ENCODE measurements at regions not wholly inside any gene's neighbourhood (a gene's known extent, or its start where the extent isn't known, plus 50 kb on each side); places are given as distances from the start of the nearest gene placed in this dataset.

GRCh38 chr1:4120557-4121292, 220.7 kb upstream of the C1orf174 start:
- H3K27ac ChIP-seq (ENCODE audit: low read depth, low read length): no peak overlapping the region
- no peak overlapping the region for H3K9ac ChIP-seq (ENCODE audit: low read depth in 1 of 3, low read length in 3 of 3)
- no peak overlapping the region for H3K4me3 ChIP-seq (ENCODE audit: low read length in 3 of 3)
- H3K9me3 ChIP-seq (ENCODE audit: control insufficient read depth in 3 of 3, low read length in 3 of 3): no peaks in the 10 kb centered on the region
- no peaks in the 10 kb centered on the region for H3K4me1 ChIP-seq (ENCODE audit: control insufficient read depth in 3 of 3, insufficient read depth in 3 of 3, low read length in 3 of 3)
- no peaks in the 10 kb centered on the region for H3K36me3 ChIP-seq (ENCODE audit: control insufficient read depth in 3 of 3, insufficient read depth in 3 of 3, low read length in 3 of 3)
- H3K27me3 ChIP-seq (ENCODE audit: control insufficient read depth in 3 of 3, insufficient read depth in 3 of 3, low read length in 3 of 3): peaks cover 9 to 23% (median 15%) of the 10 kb centered on the region in 3 donors

DNA sequence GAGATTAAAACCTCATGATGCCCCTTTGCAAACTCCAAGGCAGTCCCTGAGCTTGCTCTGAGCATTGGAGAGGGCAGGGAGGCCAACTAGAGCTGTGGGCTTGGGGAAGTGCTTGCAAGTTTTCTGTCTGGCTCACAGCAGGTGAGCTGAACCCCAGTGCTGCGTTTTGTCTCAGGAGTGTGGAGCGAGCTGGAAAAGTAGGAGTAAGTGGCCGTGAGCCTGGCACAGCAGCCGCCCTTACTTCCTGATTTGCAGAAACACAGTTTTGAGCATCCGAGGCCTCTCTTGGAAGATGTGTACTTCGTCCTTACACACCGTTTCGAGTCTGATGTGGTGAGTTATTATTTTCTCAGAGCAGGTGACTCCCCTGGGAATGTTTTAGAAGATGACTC, 221.2 kb upstream of the C1orf174 start:
- Histone ChIP-seq H3K4me3 (ENCODE audit: low read length in 3 of 3) (no peak overlapping the region), H3K36me3 (ENCODE audit: control insufficient read depth in 3 of 3, insufficient read depth in 3 of 3, low read length in 3 of 3) (no peaks in the 10 kb centered on the region), H3K27me3 (ENCODE audit: control insufficient read depth in 3 of 3, insufficient read depth in 3 of 3, low read length in 3 of 3) (peaks cover 9 to 23% (median 13%) of the 10 kb centered on the region in 3 donors), H3K9me3 (ENCODE audit: control insufficient read depth in 3 of 3, low read length in 3 of 3) (no peaks in the 10 kb centered on the region), H3K4me1 (ENCODE audit: control insufficient read depth in 3 of 3, insufficient read depth in 3 of 3, low read length in 3 of 3) (no peaks in the 10 kb centered on the region), H3K9ac (ENCODE audit: low read depth in 1 of 3, low read length in 3 of 3) (no peak overlapping the region), H3K27ac (ENCODE audit: low read depth, low read length) (no peak overlapping the region)

DNA sequence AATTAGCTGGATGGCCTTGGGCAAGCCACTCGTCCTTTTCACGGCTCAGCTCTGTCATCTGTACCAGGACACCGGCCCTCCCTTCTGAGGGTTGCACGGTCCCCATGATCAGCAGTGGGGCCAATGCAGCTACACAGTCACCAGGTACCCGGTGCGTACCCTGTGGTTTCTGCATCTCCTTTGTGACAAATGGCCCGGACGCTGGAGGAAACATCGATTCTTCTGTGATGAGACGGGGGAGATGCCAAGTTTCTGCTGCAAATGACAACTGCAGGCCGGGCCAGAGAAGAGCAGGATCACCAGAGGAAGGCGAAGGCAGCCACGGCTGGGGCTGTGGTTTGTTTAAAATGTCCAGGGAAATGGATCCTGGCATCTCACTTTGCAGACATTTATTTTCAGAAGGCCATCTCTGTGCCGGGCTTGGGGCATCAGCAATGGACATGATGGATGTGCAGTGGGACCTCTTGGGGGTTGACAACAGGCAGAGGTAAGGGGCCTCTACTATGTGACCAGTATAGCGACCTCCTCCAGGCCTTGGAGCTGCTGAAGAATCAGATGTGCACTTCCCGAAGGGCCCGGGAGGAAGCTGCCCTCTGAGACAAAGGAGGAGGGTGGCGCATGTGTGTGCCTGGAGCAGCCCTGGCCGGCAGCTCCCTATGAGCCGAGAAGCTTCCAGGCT, 221.9 kb upstream of the C1orf174 start:
- Histone ChIP-seq H3K27me3 (ENCODE audit: control insufficient read depth in 3 of 3, insufficient read depth in 3 of 3, low read length in 3 of 3) (peaks cover 9 to 23% (median 11%) of the 10 kb centered on the region in 3 donors), H3K4me1 (ENCODE audit: control insufficient read depth in 3 of 3, insufficient read depth in 3 of 3, low read length in 3 of 3) (no peaks in the 10 kb centered on the region), H3K27ac (ENCODE audit: low read depth, low read length) (no peak overlapping the region), H3K36me3 (ENCODE audit: control insufficient read depth in 3 of 3, insufficient read depth in 3 of 3, low read length in 3 of 3) (no peaks in the 10 kb centered on the region), H3K4me3 (ENCODE audit: low read length in 3 of 3) (no peak overlapping the region), H3K9ac (ENCODE audit: low read depth in 1 of 3, low read length in 3 of 3) (no peak overlapping the region), H3K9me3 (ENCODE audit: control insufficient read depth in 3 of 3, low read length in 3 of 3) (no peaks in the 10 kb centered on the region)

DNA sequence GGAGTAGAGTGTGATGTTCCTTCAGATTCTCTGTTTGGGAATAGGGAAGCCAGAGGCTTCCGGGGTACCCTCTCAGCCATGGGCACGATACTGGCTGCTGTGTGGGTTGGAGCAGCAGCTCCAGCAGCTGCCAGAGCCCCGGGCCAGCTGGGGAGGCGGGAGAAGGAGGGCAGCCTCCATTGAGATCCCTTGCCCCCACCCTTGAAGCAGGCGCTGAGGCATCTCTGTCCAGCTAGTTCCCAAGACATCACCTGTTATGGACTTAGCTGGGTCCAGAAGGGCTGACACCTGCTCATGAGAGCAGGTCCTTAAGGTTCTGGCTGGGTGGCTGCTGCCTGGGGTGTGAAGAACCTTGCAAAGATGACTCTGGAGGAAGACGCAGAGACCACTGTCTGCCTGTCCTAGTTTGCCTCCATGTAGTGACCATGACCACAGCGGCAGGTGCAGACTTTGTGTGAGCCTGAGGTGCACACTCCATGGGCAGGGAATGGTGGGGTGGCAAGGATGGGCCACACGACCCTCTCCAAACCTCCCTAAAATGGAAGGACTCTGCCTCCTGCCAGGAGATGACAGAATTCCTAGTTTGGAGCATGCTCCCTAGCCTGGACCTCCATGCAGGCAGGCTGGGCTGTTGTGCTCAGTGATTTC, 222.6 kb upstream of the C1orf174 start:
- H3K9me3 ChIP-seq (ENCODE audit: control insufficient read depth in 3 of 3, low read length in 3 of 3): no peaks in the 10 kb centered on the region

DNA sequence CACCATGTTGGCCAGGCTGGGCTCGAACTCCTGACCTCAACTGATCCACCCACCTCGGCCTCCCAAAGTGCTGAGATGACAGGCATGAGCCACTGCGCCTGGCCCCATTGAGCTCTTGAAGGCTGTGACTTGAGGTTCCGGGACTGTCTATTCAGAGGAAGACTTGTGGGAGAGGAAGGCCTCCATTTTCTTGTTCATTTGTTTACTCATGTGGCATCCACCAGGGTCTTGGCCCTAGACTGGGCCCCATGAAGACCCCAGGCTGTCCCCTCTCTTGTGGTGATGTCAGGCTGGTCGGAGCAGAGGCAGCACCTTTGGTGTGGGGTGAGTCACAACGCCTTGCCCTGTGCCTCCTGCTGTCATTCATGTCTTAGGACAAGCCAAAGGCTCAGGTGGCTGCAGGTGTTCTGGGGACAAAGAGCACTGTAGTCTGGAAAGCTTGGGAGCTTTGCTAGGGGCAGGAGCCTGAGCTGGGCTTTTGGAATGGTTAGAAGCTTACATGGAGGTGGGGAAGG, 224.6 kb upstream of the C1orf174 start:
- Histone ChIP-seq H3K4me1 (ENCODE audit: control insufficient read depth in 3 of 3, insufficient read depth in 3 of 3, low read length in 3 of 3) (no peaks in the 10 kb centered on the region), H3K36me3 (ENCODE audit: control insufficient read depth in 3 of 3, insufficient read depth in 3 of 3, low read length in 3 of 3) (no peaks in the 10 kb centered on the region), H3K27ac (ENCODE audit: low read depth, low read length) (no peak overlapping the region), H3K9ac (ENCODE audit: low read depth in 1 of 3, low read length in 3 of 3) (no peak overlapping the region), H3K9me3 (ENCODE audit: control insufficient read depth in 3 of 3, low read length in 3 of 3) (no peaks in the 10 kb centered on the region), H3K27me3 (ENCODE audit: control insufficient read depth in 3 of 3, insufficient read depth in 3 of 3, low read length in 3 of 3) (peaks cover 4 to 18% (median 9%) of the 10 kb centered on the region in 3 donors), H3K4me3 (ENCODE audit: low read length in 3 of 3) (no peak overlapping the region)

More for the DNA sequence above, 222.6 kb upstream of the C1orf174 start:
- Histone ChIP-seq H3K36me3 (ENCODE audit: control insufficient read depth in 3 of 3, insufficient read depth in 3 of 3, low read length in 3 of 3) (no peaks in the 10 kb centered on the region), H3K27me3 (ENCODE audit: control insufficient read depth in 3 of 3, insufficient read depth in 3 of 3, low read length in 3 of 3) (peaks cover 9 to 22% (median 11%) of the 10 kb centered on the region in 3 donors), H3K4me3 (ENCODE audit: low read length in 3 of 3) (no peak overlapping the region), H3K4me1 (ENCODE audit: control insufficient read depth in 3 of 3, insufficient read depth in 3 of 3, low read length in 3 of 3) (no peaks in the 10 kb centered on the region), H3K27ac (ENCODE audit: low read depth, low read length) (no peak overlapping the region), H3K9ac (ENCODE audit: low read depth in 1 of 3, low read length in 3 of 3) (no peak overlapping the region)

DNA sequence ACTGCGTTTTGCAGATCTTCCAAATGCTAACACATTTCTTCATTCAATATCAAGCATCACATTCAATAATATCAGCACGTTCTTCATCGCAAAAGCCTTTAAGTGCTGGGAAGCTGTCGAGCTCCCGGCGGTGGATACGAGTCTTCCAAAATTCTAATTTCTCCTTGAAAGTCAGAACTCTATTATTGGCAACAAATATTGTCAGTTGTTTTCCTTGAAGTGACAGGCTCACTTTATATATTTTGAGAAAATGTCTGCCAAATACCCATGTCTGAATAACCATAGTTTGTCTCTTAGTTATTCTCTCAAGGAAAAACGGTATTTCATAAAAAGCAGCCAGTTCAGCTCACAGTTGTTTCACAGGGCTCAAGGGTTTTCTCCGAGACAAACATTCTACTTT, 226.2 kb upstream of the C1orf174 start:
- peaks cover 0 to 20% (median 6%) of the 10 kb centered on the region in 3 donors for H3K27me3 ChIP-seq (ENCODE audit: control insufficient read depth in 3 of 3, insufficient read depth in 3 of 3, low read length in 3 of 3)
- H3K36me3 ChIP-seq (ENCODE audit: control insufficient read depth in 3 of 3, insufficient read depth in 3 of 3, low read length in 3 of 3): no peaks in the 10 kb centered on the region
- H3K9me3 ChIP-seq (ENCODE audit: control insufficient read depth in 3 of 3, low read length in 3 of 3): no peaks in the 10 kb centered on the region
- no peaks in the 10 kb centered on the region for H3K4me1 ChIP-seq (ENCODE audit: control insufficient read depth in 3 of 3, insufficient read depth in 3 of 3, low read length in 3 of 3)
- H3K9ac ChIP-seq (ENCODE audit: low read depth in 1 of 3, low read length in 3 of 3): no peak overlapping the region
- H3K27ac ChIP-seq (ENCODE audit: low read depth, low read length): no peak overlapping the region
- no peak overlapping the region for H3K4me3 ChIP-seq (ENCODE audit: low read length in 3 of 3)

DNA sequence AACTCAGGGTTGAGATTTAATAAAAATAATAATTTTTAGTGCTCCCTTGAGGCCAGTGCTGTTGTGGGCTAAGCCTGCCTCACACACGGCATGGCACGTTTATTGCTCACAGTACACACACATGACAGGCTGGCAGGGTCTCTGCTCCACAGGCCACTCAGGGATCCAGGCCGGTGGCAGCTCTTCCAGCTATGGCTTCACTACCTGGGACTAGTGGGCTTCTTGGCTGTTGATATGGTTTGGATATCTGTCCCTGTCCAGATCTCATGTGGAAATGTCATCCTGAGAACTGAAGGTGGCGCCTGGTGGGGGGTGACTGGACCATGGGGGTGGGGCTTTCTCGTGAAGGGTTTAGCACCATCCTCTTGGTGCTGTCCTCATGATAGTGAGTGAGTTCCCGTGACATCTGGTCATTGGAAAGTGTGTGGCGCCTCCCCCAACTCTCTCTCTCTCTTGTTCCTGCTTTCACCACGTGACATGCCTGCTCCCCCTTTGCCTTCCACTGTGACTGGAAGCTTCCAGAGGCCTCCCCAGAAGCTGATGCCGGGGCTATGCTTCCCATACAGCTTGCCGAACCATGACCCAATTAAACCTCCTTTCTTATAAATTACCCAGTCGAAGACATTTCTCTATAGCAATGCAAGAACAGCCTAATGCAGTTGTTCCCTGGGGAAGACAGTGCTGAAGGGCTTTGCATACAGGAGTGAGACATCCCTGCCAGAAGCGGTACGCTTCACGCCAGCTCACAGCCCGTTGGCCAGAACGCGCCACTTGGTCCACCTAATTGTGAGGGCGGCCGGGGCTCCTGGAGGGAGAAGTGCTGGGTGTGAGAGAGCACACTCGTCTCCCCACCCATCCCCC, 226.9 kb upstream of the C1orf174 start:
- Histone ChIP-seq H3K4me3 (ENCODE audit: low read length in 3 of 3) (no peak overlapping the region), H3K9ac (ENCODE audit: low read depth in 1 of 3, low read length in 3 of 3) (no peak overlapping the region), H3K36me3 (ENCODE audit: control insufficient read depth in 3 of 3, insufficient read depth in 3 of 3, low read length in 3 of 3) (no peaks in the 10 kb centered on the region), H3K4me1 (ENCODE audit: control insufficient read depth in 3 of 3, insufficient read depth in 3 of 3, low read length in 3 of 3) (no peaks in the 10 kb centered on the region), H3K9me3 (ENCODE audit: control insufficient read depth in 3 of 3, low read length in 3 of 3) (no peaks in the 10 kb centered on the region), H3K27ac (ENCODE audit: low read depth, low read length) (no peak overlapping the region), H3K27me3 (ENCODE audit: control insufficient read depth in 3 of 3, insufficient read depth in 3 of 3, low read length in 3 of 3) (peaks cover 0 to 23% (median 6%) of the 10 kb centered on the region in 3 donors)

DNA sequence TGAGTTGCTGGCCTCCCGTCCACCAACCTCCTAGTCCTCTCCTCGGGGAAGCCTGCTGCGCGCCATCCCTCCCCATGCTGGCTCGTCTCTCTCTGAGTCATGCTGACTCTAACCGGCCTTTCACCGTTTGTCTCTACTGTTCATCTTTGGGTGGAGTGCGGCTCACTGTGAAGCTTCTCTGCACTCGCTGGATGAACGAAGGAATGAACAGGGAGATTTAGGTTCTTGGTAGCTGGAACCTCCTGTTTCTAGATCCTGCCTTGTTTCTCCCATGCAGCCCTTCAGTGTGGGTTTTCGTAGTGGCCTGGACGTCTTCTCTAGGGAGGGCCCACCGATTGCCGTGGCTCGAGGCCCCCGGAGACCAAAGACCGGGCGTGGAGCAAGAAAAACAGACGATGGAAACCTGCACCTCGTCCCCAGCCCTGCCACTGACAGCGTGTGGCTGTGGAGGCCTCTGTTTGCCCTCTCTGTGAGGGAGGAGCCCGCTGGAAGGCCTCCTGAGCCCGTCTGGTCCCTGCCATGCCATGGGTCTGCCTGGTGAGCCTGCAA, 227.6 kb upstream of the C1orf174 start:
- no peak overlapping the region for H3K4me3 ChIP-seq (ENCODE audit: low read length in 3 of 3)
- H3K27me3 ChIP-seq (ENCODE audit: control insufficient read depth in 3 of 3, insufficient read depth in 3 of 3, low read length in 3 of 3): peaks cover 0 to 20% (median 4%) of the 10 kb centered on the region in 3 donors
- no peaks in the 10 kb centered on the region for H3K9me3 ChIP-seq (ENCODE audit: control insufficient read depth in 3 of 3, low read length in 3 of 3)
- H3K36me3 ChIP-seq (ENCODE audit: control insufficient read depth in 3 of 3, insufficient read depth in 3 of 3, low read length in 3 of 3): no peaks in the 10 kb centered on the region
- no peaks in the 10 kb centered on the region for H3K4me1 ChIP-seq (ENCODE audit: control insufficient read depth in 3 of 3, insufficient read depth in 3 of 3, low read length in 3 of 3)
- H3K9ac ChIP-seq (ENCODE audit: low read depth in 1 of 3, low read length in 3 of 3): no peak overlapping the region
- H3K27ac ChIP-seq (ENCODE audit: low read depth, low read length): no peak overlapping the region

- peaks cover 0 to 24% (median 0%) of the 10 kb centered on the region in 3 donors for H3K27me3 ChIP-seq (ENCODE audit: control insufficient read depth in 3 of 3, insufficient read depth in 3 of 3, low read length in 3 of 3)
- no peak overlapping the region for H3K27ac ChIP-seq (ENCODE audit: low read depth, low read length)
Observed at GRCh38 chr1:4128616-4129015, 228.5 kb upstream of the C1orf174 start.

More at GRCh38 chr1:4128616-4129015, 228.5 kb upstream of the C1orf174 start:
- Histone ChIP-seq H3K4me1 (ENCODE audit: control insufficient read depth in 3 of 3, insufficient read depth in 3 of 3, low read length in 3 of 3) (no peaks in the 10 kb centered on the region), H3K9ac (ENCODE audit: low read depth in 1 of 3, low read length in 3 of 3) (no peak overlapping the region), H3K9me3 (ENCODE audit: control insufficient read depth in 3 of 3, low read length in 3 of 3) (no peaks in the 10 kb centered on the region), H3K36me3 (ENCODE audit: control insufficient read depth in 3 of 3, insufficient read depth in 3 of 3, low read length in 3 of 3) (no peaks in the 10 kb centered on the region), H3K4me3 (ENCODE audit: low read length in 3 of 3) (no peak overlapping the region)
